K562 (cell line): ENCODE measurements at regions not wholly inside any gene's neighbourhood (a gene's known extent, or its start where the extent isn't known, plus 50 kb on each side); places are given as distances from the start of the nearest gene placed in this dataset.
A peak's percentile ranks its signal among the peaks of the same experiment; 100 is the strongest.

Experiments
- ATAC-seq: fragments of 200-7000 bp; cut with Tn5 transposase; 3 replicates; pipeline ENCODE4 v1.9.1; 2020; ENCODE audit warnings: moderate library complexity
- BruUV-seq: library from RNA; stranded (reverse); fragments of 400-500 nt; replicated peaks from 2 replicates; lab custom pipeline; 2021; lab: Mats Ljungman, UMichigan
- CTCF ChIA-PET: fragments of 300-600 bp; formaldehyde crosslinking; extraction: SDS; loops from one replicate; lab custom pipeline; 2021; ENCODE audit warnings: low intra/inter-chr PET ratio; lab: Yijun Ruan, JAX
- POLR2A ChIA-PET: fragments of 300-600, 350-650 bp; sonication (Branson Sonifier 250); formaldehyde crosslinking; extraction: SDS; loops from one replicate; lab custom pipeline; 2021; ENCODE audit warnings: antibody characterized with exemption, inconsistent platforms; lab: Yijun Ruan, JAX
- DNase-seq, 4 experiments: peaks; one replicate each; pipeline versions ENCODE4 v3.0.0 to v3.0.0-alpha.2; 2011 to 2018; ENCODE audit warnings: low spot score in 3 of 4, mixed read lengths in 3 of 4; ENCODE audit errors: extremely low read depth in 1 of 4
- FAIRE-seq: peaks from 2 replicates; lab custom pipeline; 2011; peaks lifted over from hg19 to GRCh38; lab: Jason Lieb, UNC
- H2AFZ ChIP-seq: 2 replicates; pipeline ENCODE4 v1.6.0; 2011; ENCODE audit warnings: low read depth, low read length, control low read depth, inconsistent platforms
- H3K27ac ChIP-seq: fragments of 200-600 bp; 3 replicates; pipeline ENCODE4 v1.8.0; 2011; ENCODE audit warnings: low read depth, mild to moderate bottlenecking, control low read depth, inconsistent platforms, low read length, moderate library complexity, mixed read lengths; ENCODE audit errors: extremely low read depth
- H3K27me3 ChIP-seq, 2 experiments: fragments of 300-600 bp in 1 of 2; 2 replicates in 1 of 2; 3 replicates in 1 of 2; pipeline versions ENCODE4 v1.6.0 to v1.8.0; 2011; ENCODE audit warnings: inconsistent platforms in 2 of 2, low read length in 2 of 2, mild to moderate bottlenecking in 1 of 2, mixed read lengths in 1 of 2, moderate library complexity in 1 of 2; ENCODE audit not compliant: control insufficient read depth in 2 of 2, insufficient read depth in 2 of 2
- H3K36me3 ChIP-seq: fragments of 300-600 bp; 3 replicates; pipeline ENCODE4 v1.8.0; 2011; ENCODE audit warnings: mild to moderate bottlenecking, low read length, inconsistent platforms; ENCODE audit not compliant: control insufficient read depth, insufficient read depth
- H3K4me1 ChIP-seq, 2 experiments: fragments of 200-600 bp in 1 of 2; replicated peaks in 1 of 2; 2 replicates in 1 of 2; 3 replicates in 1 of 2; pipeline versions ENCODE4 v1.5.1 to v1.8.0; 2011; ENCODE audit warnings: inconsistent platforms in 2 of 2, low read length in 2 of 2, mild to moderate bottlenecking in 1 of 2, mixed read lengths in 1 of 2, moderate library complexity in 1 of 2; ENCODE audit not compliant: control insufficient read depth in 2 of 2, insufficient read depth in 2 of 2
- H3K4me2 ChIP-seq: 2 replicates; pipeline ENCODE4 v1.6.1; 2011; ENCODE audit warnings: low read length, control low read depth, inconsistent platforms, mixed read lengths; ENCODE audit not compliant: insufficient read depth
- H3K4me3 ChIP-seq: fragments of 200-600 bp; sonication (generic), shearing (Covaris generic); 2 replicates; pipeline ENCODE4 v1.5.1; 2016; ENCODE audit warnings: control low read depth, inconsistent platforms
- H3K79me2 ChIP-seq: fragments of 200-600 bp; 3 replicates; pipeline ENCODE4 v1.8.0; 2011; ENCODE audit warnings: low read length, inconsistent platforms; ENCODE audit not compliant: control insufficient read depth, insufficient read depth
- H3K9ac ChIP-seq, 2 experiments: 2 replicates each; pipeline versions ENCODE4 v1.6.0 to v1.6.1; 2011; ENCODE audit warnings: low read depth in 2 of 2, low read length in 2 of 2, control low read depth in 1 of 2, inconsistent platforms in 1 of 2, mild to moderate bottlenecking in 1 of 2, mixed read lengths in 1 of 2; ENCODE audit not compliant: insufficient read depth in 1 of 2
- H3K9me1 ChIP-seq: one replicate; pipeline ENCODE4 v1.6.0; 2011; ENCODE audit warnings: inconsistent platforms, mild to moderate bottlenecking, low read length, moderate library complexity; ENCODE audit not compliant: control insufficient read depth, insufficient read depth
- H3K9me3 ChIP-seq: replicated peaks from 2 replicates; pipeline ENCODE4 v1.5.1; 2011; ENCODE audit warnings: low read depth, low read length, inconsistent platforms; ENCODE audit not compliant: control insufficient read depth, insufficient read depth
- H4K20me1 ChIP-seq: replicated peaks from 2 replicates; pipeline ENCODE4 v1.6.1; 2011; ENCODE audit warnings: low read length, inconsistent platforms, mixed read lengths; ENCODE audit not compliant: control insufficient read depth, insufficient read depth
- ARNT ChIP-seq, 2 experiments: fragments of 450-650 bp; IDR thresholded peaks; 2 replicates each; pipeline ENCODE4 v1.6.1; 2016; ENCODE audit warnings: mild to moderate bottlenecking in 1 of 2
- FOSL1 ChIP-seq: fragments of 200-800 bp; sonication (Bioruptor generic); conservative IDR thresholded peaks from 2 replicates; pipeline ENCODE4 v1.6.1; 2016; ENCODE audit warnings: missing genetic modification characterization, missing compliant biosample characterization
- GATA2 ChIP-seq: sonication (generic); formaldehyde crosslinking; IDR thresholded peaks from 2 replicates; pipeline ENCODE4 v1.4.0; 2020; ENCODE audit warnings: mild to moderate bottlenecking, missing genetic modification reagents
- L3MBTL2 ChIP-seq: fragments of 450-650 bp; IDR thresholded peaks from 2 replicates; pipeline ENCODE4 v1.6.1; 2016; ENCODE audit warnings: mild to moderate bottlenecking, moderate library complexity
- NFE2L1 ChIP-seq: fragments of 450-650 bp; IDR thresholded peaks from 2 replicates; pipeline ENCODE4 v1.6.1; 2016; ENCODE audit warnings: missing genetic modification characterization, low read depth, mild to moderate bottlenecking, missing compliant biosample characterization, moderate library complexity, borderline replicate concordance
- RAD21 ChIP-seq, 2 experiments: fragments of 250-450 bp in 1 of 2; fragments of 450-650 bp in 1 of 2; sonication (Bioruptor Pico) in 1 of 2; formaldehyde crosslinking in 1 of 2; IDR thresholded peaks in 1 of 2; conservative IDR thresholded peaks in 1 of 2; 2 replicates each; pipeline versions ENCODE4 v1.4.0 to v1.8.0; 2020 to 2022; ENCODE audit warnings: mild to moderate bottlenecking in 2 of 2, moderate library complexity in 1 of 2
- WGBS: fragments of 100-300 bp; shearing (Covaris generic); methylation state at CpG from one replicate; pipeline ENCODE4 v1.1.6; 2016; ENCODE audit warnings: low coverage, mixed read lengths; ENCODE audit not compliant: insufficient coverage; ENCODE audit errors: missing lambda C conversion rate; 5-methylcytosine and 5-hydroxymethylcytosine counted together
- in situ Hi-C: fragments of 300-500 bp; cut with MboI; formaldehyde crosslinking; loops from 4 replicates; pipeline ENCODE4 v1.15.0; 2018; ENCODE audit warnings: inconsistent platforms, mixed read lengths
- intact Hi-C: fragments of 100-400 bp; cut with micrococcal nuclease; formaldehyde crosslinking; loops from 2 replicates; pipeline ENCODE4 v1.14.2; 2022
- TF ChIP-seq, protein P1 (sequence below): fragments of 450-650 bp; IDR thresholded peaks from 2 replicates; pipeline ENCODE4 v1.6.1; 2017; ENCODE audit warnings: mild to moderate bottlenecking, moderate library complexity
- TF ChIP-seq, protein P2 (sequence below): sonication (generic); formaldehyde crosslinking; IDR thresholded peaks from 2 replicates; pipeline ENCODE4 v1.8.0; 2022; ENCODE audit warnings: mild to moderate bottlenecking, low read depth, missing genetic modification reagents

DNA sequence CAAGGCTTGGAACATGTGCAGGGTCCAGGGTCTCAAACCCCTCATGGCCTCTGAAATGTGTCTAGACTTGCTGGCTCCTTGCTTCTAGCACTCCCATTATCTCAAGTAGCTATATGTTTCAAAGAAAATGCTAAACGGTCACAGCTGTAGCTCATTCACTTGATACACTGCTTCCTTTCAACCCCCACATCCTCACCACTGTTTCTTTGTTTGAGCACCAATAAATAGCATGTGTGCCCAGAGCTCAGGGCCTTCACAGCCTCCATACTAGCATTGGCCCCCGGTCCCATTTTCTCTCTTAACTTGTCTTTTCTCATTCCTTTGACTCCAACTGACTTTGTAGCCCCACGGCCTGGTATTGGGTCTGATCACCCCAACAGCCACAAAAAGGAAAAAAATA lies 801.8 kb downstream of the STIM2 start:
- TF ChIP-seq GATA2 (CRISPR knock-in tag) = no peak
- no TSS peak for BruUV-seq
- H3K27me3 ChIP-seq = no peaks in the 10 kb centered on the region
- no peaks in the 10 kb centered on the region for H3K9me1 ChIP-seq
- H4K20me1 ChIP-seq = no peaks in the 10 kb centered on the region; the same call in 1 of the 2 replicates
- H3K4me1 ChIP-seq = no peaks in the 10 kb centered on the region
- ATAC-seq = no peak
- H3K9ac ChIP-seq = no peak overlapping the region
- H3K27ac ChIP-seq = no peak overlapping the region
- ChIA-PET CTCF (no interaction called here), POLR2A (interaction anchor here (0.6 kb wide), 1 partner anchor 379 kb away, joined by 3 read pairs; no protein-coding TSS in a partner anchor)
- no peak for FAIRE-seq
- in situ Hi-C loops = no loop called here
- no peaks in the 10 kb centered on the region for H3K9me3 ChIP-seq
- no peak overlapping the region for H3K4me3 ChIP-seq
- 0% methylated on average over 3 of the region's 3 CpGs for WGBS
- no peaks in the 10 kb centered on the region for H3K79me2 ChIP-seq
- no peaks in the 10 kb centered on the region for H3K36me3 ChIP-seq
- no peak overlapping the region for H3K4me2 ChIP-seq
- no peak for DNase-seq
- no peak overlapping the region for H2AFZ ChIP-seq
- intact Hi-C loops = no loop called here

DNA sequence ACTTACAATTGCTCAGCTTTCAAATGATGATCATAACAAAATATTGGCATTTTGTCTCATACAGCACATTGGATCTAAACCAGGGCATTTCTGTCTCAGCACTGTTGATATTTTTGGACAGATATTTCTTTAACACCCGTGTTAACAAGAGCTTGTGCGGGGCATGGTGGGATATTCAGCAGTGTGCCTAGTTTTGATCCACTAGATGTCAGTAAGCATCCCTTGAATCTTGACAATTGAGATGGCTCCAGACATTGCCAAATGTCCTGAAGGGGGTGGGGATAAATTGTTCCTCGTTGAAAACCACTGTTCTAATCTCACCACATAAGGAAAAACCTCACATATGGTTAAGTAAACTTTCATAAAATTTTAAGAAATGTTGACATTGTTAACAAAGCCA lies 806.3 kb downstream of the STIM2 start:
- Histone ChIP-seq H2AFZ (no peak overlapping the region), H3K4me2 (no peak overlapping the region), H4K20me1 (no peaks in the 10 kb centered on the region; the same call in 1 of the 2 replicates), H3K4me3 (no peak overlapping the region), H3K79me2 (no peaks in the 10 kb centered on the region), H3K27me3 (no peaks in the 10 kb centered on the region), H3K9me1 (no peaks in the 10 kb centered on the region), H3K9ac (no peak overlapping the region), H3K4me1 (no peaks in the 10 kb centered on the region), H3K9me3 (no peaks in the 10 kb centered on the region), H3K36me3 (no peaks in the 10 kb centered on the region), H3K27ac (no peak overlapping the region)
- 2% methylated on average over 3 of the region's 3 CpGs for WGBS
- in situ Hi-C loops (no loop called here), intact Hi-C loops (no loop called here)
- BruUV-seq = no TSS peak
- ChIA-PET CTCF (no interaction called here), POLR2A (interaction anchor here (0.5 kb wide), 1 partner anchor 1408 kb away, joined by 3 read pairs; no protein-coding TSS in a partner anchor)
- ATAC-seq = no peak
- no peak for TF ChIP-seq NFE2L1
- no peak for TF ChIP-seq ARNT (IDR thresholded peaks at IDR 0.05)
- TF ChIP-seq, protein P1, sequence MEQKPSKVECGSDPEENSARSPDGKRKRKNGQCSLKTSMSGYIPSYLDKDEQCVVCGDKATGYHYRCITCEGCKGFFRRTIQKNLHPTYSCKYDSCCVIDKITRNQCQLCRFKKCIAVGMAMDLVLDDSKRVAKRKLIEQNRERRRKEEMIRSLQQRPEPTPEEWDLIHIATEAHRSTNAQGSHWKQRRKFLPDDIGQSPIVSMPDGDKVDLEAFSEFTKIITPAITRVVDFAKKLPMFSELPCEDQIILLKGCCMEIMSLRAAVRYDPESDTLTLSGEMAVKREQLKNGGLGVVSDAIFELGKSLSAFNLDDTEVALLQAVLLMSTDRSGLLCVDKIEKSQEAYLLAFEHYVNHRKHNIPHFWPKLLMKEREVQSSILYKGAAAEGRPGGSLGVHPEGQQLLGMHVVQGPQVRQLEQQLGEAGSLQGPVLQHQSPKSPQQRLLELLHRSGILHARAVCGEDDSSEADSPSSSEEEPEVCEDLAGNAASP = no peak
- TF ChIP-seq, protein P2, sequence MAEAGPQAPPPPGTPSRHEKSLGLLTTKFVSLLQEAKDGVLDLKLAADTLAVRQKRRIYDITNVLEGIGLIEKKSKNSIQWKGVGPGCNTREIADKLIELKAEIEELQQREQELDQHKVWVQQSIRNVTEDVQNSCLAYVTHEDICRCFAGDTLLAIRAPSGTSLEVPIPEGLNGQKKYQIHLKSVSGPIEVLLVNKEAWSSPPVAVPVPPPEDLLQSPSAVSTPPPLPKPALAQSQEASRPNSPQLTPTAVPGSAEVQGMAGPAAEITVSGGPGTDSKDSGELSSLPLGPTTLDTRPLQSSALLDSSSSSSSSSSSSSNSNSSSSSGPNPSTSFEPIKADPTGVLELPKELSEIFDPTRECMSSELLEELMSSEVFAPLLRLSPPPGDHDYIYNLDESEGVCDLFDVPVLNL = no peak
- no peak for TF ChIP-seq FOSL1 (tag)
- no peak for TF ChIP-seq L3MBTL2
- peak in 1 of 2 experiments; percentile 26; a peak in 2 of 4 replicates for TF ChIP-seq RAD21 (CRISPR knock-in tag; conservative IDR thresholded peaks at IDR 0.05 in 1 of 2, IDR thresholded peaks at IDR 0.05 in 1 of 2)
- no peak for FAIRE-seq
- peak in 2 of 4 experiments; percentile 3 to 4 for DNase-seq
